NT2/D1 (cell line): ENCODE measurements at regions not wholly inside any gene's neighbourhood (a gene's known extent, or its start where the extent isn't known, plus 50 kb on each side); places are given as distances from the start of the nearest gene placed in this dataset.

ENCODE experiments used
- YY1 ChIP-seq: IDR thresholded peaks from 2 replicates; pipeline ENCODE4 v1.6.1; 2011; ENCODE audit not compliant: insufficient read length, insufficient read depth
- ZNF274 ChIP-seq: IDR thresholded peaks from 2 replicates; pipeline ENCODE4 v1.6.1; 2011; ENCODE audit warnings: mild to moderate bottlenecking, low read depth, low read length

DNA sequence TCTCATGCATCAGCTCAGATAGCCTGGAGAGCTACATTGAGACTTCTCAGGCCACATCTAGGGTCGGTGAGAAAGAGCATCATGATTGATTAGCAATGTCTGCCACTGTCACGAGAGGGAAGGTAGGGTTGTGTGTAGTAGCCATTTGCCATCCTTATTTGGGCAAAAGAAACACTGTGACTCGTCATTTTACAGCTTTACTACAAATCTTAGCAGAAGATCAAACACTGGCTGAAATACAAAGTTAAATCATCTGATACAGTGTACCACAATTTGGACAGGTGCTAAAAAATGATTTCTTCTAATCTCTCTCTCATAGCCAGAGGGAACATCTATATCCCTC, 334.3 kb downstream of the CBLN1 start:
- TF ChIP-seq ZNF274 (no peak), YY1 (no peak)
